Neutrophil (primary cell): ENCODE measurements at regions not wholly inside any gene's neighbourhood (a gene's known extent, or its start where the extent isn't known, plus 50 kb on each side); places are given as distances from the start of the nearest gene placed in this dataset.

Experiments
- H3K27ac ChIP-seq: fragments of 200-600 bp; sonication (generic); 2 replicates; pipeline ENCODE4 v1.5.1; 2016; ENCODE audit warnings: mild to moderate bottlenecking, moderate library complexity
- H3K27me3 ChIP-seq: fragments of 200-600 bp; sonication (generic); 2 replicates; pipeline ENCODE4 v1.6.0; 2016; ENCODE audit warnings: mild to moderate bottlenecking
- H3K36me3 ChIP-seq: fragments of 200-600 bp; sonication (generic); 2 replicates; pipeline ENCODE4 v1.5.1; 2017
- H3K4me1 ChIP-seq, 2 experiments: fragments of 200-600 bp in 1 of 2; sonication (generic) in 1 of 2; 1 replicate in 1 of 2; 2 replicates in 1 of 2; pipeline versions ENCODE4 v1.5.1 to v1.6.1; 2013 to 2016; ENCODE audit warnings: low read depth in 1 of 2, low read length in 1 of 2, mild to moderate bottlenecking in 1 of 2, moderate library complexity in 1 of 2; ENCODE audit not compliant: control insufficient read depth in 1 of 2, insufficient read depth in 1 of 2
- H3K4me3 ChIP-seq, 2 experiments: fragments of 200-600 bp in 1 of 2; sonication (generic) in 1 of 2; 1 replicate in 1 of 2; 2 replicates in 1 of 2; pipeline ENCODE4 v1.5.1; 2013 to 2016; ENCODE audit warnings: low read depth in 1 of 2, low read length in 1 of 2, mild to moderate bottlenecking in 1 of 2, moderate library complexity in 1 of 2
- H3K9me3 ChIP-seq: fragments of 200-600 bp; sonication (generic); 2 replicates; pipeline ENCODE4 v1.5.1; 2016
- CTCF ChIP-seq: fragments of 200-600 bp; sonication (generic); IDR thresholded peaks from 2 replicates; pipeline ENCODE4 v1.5.1; 2016; ENCODE audit warnings: antibody characterized with exemption

DNA sequence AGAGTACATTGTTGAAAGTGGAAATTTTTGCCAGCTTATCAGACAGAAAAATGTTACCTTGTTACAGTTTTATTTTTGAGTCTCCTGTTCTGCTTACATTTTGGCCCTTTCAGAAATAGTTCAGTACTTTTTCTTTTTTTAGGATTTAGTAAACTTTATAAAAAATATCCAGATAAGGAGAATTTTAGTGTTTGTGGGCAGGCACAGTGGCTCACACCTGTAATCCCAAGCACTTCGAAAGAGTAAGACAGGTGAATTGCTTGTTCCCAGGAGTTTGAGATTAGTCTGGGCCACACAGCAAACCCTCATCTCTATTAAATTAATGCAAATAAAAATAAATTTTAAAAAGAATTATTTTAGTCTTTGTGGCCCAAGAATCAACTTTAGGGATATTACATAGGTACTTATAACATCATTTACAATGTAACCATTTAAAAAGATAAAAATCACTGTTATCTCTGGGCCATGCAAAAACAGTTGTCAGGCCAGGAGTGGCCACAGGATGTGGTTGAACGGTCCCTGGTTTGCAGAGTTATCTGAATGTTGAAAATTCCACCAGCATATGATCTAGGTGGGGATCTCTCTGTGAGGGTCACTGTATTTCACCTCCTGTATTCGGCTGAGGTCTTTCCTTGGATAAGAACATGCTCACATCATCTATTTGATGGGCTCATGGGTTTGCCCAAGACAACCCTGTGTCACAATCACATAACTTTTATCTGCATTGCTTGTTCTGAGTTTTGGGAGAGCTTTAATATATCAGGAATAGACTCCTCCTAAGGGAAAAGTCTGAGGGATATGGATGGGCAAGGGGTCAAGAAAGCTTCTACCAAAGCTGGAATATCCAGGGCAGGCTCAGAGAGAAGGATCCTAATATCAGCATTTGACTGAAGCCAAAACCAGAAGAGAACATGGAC, 91.5 kb downstream of the GGTLC2 start:
- Histone ChIP-seq H3K36me3 (no peaks in the 10 kb centered on the region), H3K27me3 (no peaks in the 10 kb centered on the region), H3K4me3 (no peak overlapping the region), H3K27ac (no peak overlapping the region), H3K4me1 (no peaks in the 10 kb centered on the region), H3K9me3 (no peaks in the 10 kb centered on the region)
- TF ChIP-seq CTCF, result no peak

DNA sequence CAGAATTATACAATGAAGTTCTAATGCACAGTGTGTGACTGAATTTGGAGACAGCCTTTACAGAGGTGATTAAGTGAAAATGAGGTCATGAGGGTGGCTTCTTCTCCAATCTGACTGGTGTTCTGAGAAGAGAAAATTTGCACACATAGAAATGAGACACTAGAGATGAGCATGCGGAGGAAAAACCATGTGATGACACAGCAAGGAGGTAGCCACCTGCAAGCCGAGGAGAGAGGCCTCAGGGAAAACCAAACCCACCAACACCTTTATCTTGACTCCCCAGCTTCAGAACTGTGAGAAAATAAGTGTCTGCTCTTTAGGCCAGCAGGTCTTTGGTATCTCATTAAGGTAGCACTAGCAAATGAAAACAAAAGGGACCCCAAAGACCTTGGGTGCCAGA, 93.2 kb downstream of the GGTLC2 start:
- H3K4me1 ChIP-seq, result no peaks in the 10 kb centered on the region
- no peak overlapping the region for H3K27ac ChIP-seq
- H3K9me3 ChIP-seq, result no peaks in the 10 kb centered on the region
- H3K4me3 ChIP-seq, result no peak overlapping the region
- TF ChIP-seq CTCF, result no peak
- no peaks in the 10 kb centered on the region for H3K36me3 ChIP-seq
- peaks cover 6% of the 10 kb centered on the region for H3K27me3 ChIP-seq

GRCh38 chr22:22738959-22739585, 94.7 kb downstream of the GGTLC2 start:
- H3K27me3 ChIP-seq, result peaks cover 10% of the 10 kb centered on the region
- no peak overlapping the region for H3K27ac ChIP-seq
- H3K9me3 ChIP-seq, result no peaks in the 10 kb centered on the region
- H3K4me1 ChIP-seq, result no peaks in the 10 kb centered on the region
- H3K4me3 ChIP-seq, result no peak overlapping the region
- TF ChIP-seq CTCF, result no peak
- no peaks in the 10 kb centered on the region for H3K36me3 ChIP-seq

DNA sequence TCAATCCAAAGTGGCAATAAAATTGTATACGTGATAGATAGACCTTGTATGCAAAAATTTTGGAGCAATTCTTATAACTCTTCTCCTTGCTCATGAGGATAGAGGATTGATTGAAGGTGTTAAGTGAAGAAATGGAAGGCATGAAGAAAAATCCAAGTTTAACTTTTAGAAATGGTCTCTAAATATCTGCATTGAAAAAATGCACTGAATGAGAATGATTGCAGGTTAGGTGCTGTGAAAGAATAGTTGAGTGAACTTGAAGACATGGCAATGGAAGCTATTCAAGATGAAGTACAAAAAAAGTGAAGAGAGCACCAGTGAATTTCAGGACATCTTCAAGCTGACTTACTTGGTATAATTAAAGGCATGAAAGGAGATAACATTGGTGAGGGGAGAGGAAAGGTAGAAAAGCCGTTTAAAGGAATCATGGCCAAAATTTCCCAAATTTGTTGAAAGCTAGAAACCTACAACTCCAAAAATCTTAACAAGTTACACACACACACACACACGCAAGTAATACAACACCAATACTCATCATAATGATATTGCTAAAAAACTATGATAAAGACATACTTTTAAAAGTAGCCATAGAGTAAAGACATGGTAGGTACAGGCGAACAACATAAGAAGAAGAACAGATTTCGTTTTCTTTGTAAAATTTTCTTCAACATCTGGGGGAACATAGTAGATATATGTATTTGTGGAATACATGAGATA, 96.3 kb downstream of the GGTLC2 start:
- Histone ChIP-seq H3K9me3 (no peaks in the 10 kb centered on the region), H3K27ac (no peak overlapping the region), H3K27me3 (peaks cover 10% of the 10 kb centered on the region), H3K4me3 (no peak overlapping the region), H3K36me3 (no peaks in the 10 kb centered on the region), H3K4me1 (no peaks in the 10 kb centered on the region)
- TF ChIP-seq CTCF, result no peak

- Histone ChIP-seq H3K4me1 (no peaks in the 10 kb centered on the region), H3K4me3 (no peak overlapping the region), H3K27ac (no peak overlapping the region), H3K27me3 (peaks cover 10% of the 10 kb centered on the region), H3K36me3 (no peaks in the 10 kb centered on the region), H3K9me3 (no peaks in the 10 kb centered on the region)
- TF ChIP-seq CTCF, result no peak
Measured at GRCh38 chr22:22741843-22742242, 97.4 kb downstream of the GGTLC2 start.
